GM21360 (cell line): ENCODE measurements at regions not wholly inside any gene's neighbourhood (a gene's known extent, or its start where the extent isn't known, plus 50 kb on each side); places are given as distances from the start of the nearest gene placed in this dataset.

ENCODE experiments used
- ATAC-seq: cut with Tn5 transposase; IDR thresholded peaks from one replicate; pipeline ENCODE4 v1.9.1; 2021; ENCODE audit warnings: mild to moderate bottlenecking, moderate library complexity; ENCODE audit not compliant: unreplicated experiment

GRCh38 chr18:78297048-78297447 lies 682.6 kb upstream of the SALL3 start:
- ATAC-seq = no peak

- no peak for ATAC-seq
Measured at GRCh38 chr18:78303519-78304191, 676.0 kb upstream of the SALL3 start.

GRCh38 chr18:78304192-78305164 lies 675.1 kb upstream of the SALL3 start:
- ATAC-seq = no peak

- ATAC-seq = no peak
Measured at GRCh38 chr18:78305789-78306188, 673.8 kb upstream of the SALL3 start.

- ATAC-seq = no peak
Measured at GRCh38 chr18:78309307-78309706, 670.3 kb upstream of the SALL3 start.

- ATAC-seq = no peak
Measured at GRCh38 chr18:78309924-78310323, 669.7 kb upstream of the SALL3 start.

- no peak for ATAC-seq
Measured at GRCh38 chr18:78319264-78319663, 660.4 kb upstream of the SALL3 start.

GRCh38 chr18:78319961-78320360 lies 659.7 kb upstream of the SALL3 start:
- ATAC-seq = no peak

- no peak for ATAC-seq
Measured at GRCh38 chr18:78321402-78321801, 658.2 kb upstream of the SALL3 start.

- ATAC-seq = no peak
Measured at GRCh38 chr18:78323453-78324197, 656.0 kb upstream of the SALL3 start.

GRCh38 chr18:78327643-78328042 lies 652.0 kb upstream of the SALL3 start:
- ATAC-seq = no peak

GRCh38 chr18:78330766-78331165 lies 648.9 kb upstream of the SALL3 start:
- no peak for ATAC-seq

- no peak for ATAC-seq
Measured at GRCh38 chr18:78352910-78353309, 626.7 kb upstream of the SALL3 start.

- ATAC-seq = no peak
Measured at GRCh38 chr18:78362198-78362597, 617.4 kb upstream of the SALL3 start.

- ATAC-seq = no peak
Measured at GRCh38 chr18:78363556-78364387, 615.8 kb upstream of the SALL3 start.

GRCh38 chr18:78364388-78364960 lies 615.1 kb upstream of the SALL3 start:
- no peak for ATAC-seq

GRCh38 chr18:78367996-78368395 lies 611.6 kb upstream of the SALL3 start:
- no peak for ATAC-seq

GRCh38 chr18:78368726-78369125 lies 610.9 kb upstream of the SALL3 start:
- no peak for ATAC-seq

GRCh38 chr18:78376046-78376445 lies 603.6 kb upstream of the SALL3 start:
- no peak for ATAC-seq

- no peak for ATAC-seq
Measured at GRCh38 chr18:78378403-78378802, 601.2 kb upstream of the SALL3 start.
